PC-3 (cell line): ENCODE measurements at regions not wholly inside any gene's neighbourhood (a gene's known extent, or its start where the extent isn't known, plus 50 kb on each side); places are given as distances from the start of the nearest gene placed in this dataset.

Experiments
- ATAC-seq: fragments of 200-7000 bp; cut with Tn5 transposase; 2 replicates; pipeline ENCODE4 v1.9.1; 2020; ENCODE audit warnings: mild to moderate bottlenecking, moderate library complexity
- BruUV-seq: library from RNA; stranded (reverse); fragments of 400-500 nt; replicated peaks from 2 replicates; lab custom pipeline; 2021; lab: Mats Ljungman, UMichigan
- CTCF ChIA-PET: fragments of 300-600 bp; sonication (Branson Sonifier 250); formaldehyde crosslinking; loops from one replicate; lab custom pipeline; 2022; ENCODE audit warnings: antibody characterized with exemption; lab: Charles Lee
- POLR2A ChIA-PET: fragments of 300-600 bp; sonication (Branson Sonifier 250); formaldehyde crosslinking; loops from one replicate; lab custom pipeline; 2022; ENCODE audit warnings: antibody characterized with exemption; ENCODE audit not compliant: unreplicated experiment; lab: Charles Lee
- DNase-seq: peaks from one replicate; pipeline ENCODE4 v3.0.0-alpha.2; 2015
- H2AFZ ChIP-seq: fragments of 300-600 bp; sonication (generic); 2 replicates; pipeline ENCODE4 v1.6.0; 2016; ENCODE audit warnings: antibody characterized with exemption, low read length
- H3F3A ChIP-seq: fragments of 300-600 bp; sonication (generic); one replicate; pipeline ENCODE4 v1.6.0; 2017; ENCODE audit warnings: antibody characterized with exemption, low read length, control low read depth, mild to moderate bottlenecking; ENCODE audit not compliant: unreplicated experiment
- H3K27ac ChIP-seq: fragments of 300-600 bp; sonication (generic); 2 replicates; pipeline ENCODE4 v1.5.1; 2016; ENCODE audit warnings: mild to moderate bottlenecking, low read length
- H3K27me3 ChIP-seq: fragments of 300-600 bp; sonication (generic); 2 replicates; pipeline ENCODE4 v1.6.1; 2016; ENCODE audit warnings: low read length, mixed read lengths
- H3K36me3 ChIP-seq: fragments of 300-600 bp; sonication (generic); 2 replicates; pipeline ENCODE4 v1.6.1; 2016; ENCODE audit warnings: low read depth, mixed run types, low read length, mixed read lengths
- H3K4me1 ChIP-seq: fragments of 300-600 bp; sonication (generic); 2 replicates; pipeline ENCODE4 v1.5.1; 2016; ENCODE audit warnings: low read length; ENCODE audit not compliant: insufficient read depth
- H3K4me2 ChIP-seq: fragments of 300-600 bp; sonication (generic); 2 replicates; pipeline ENCODE4 v1.6.0; 2016; ENCODE audit warnings: low read length
- H3K4me3 ChIP-seq: fragments of 300-600 bp; sonication (generic); 2 replicates; pipeline ENCODE4 v1.5.1; 2016; ENCODE audit warnings: mild to moderate bottlenecking, low read length, mixed read lengths
- H3K79me2 ChIP-seq: fragments of 300-600 bp; sonication (generic); 2 replicates; pipeline ENCODE4 v1.6.1; 2017; ENCODE audit warnings: low read length, mixed read lengths
- H3K9ac ChIP-seq: fragments of 300-600 bp; sonication (generic); 2 replicates; pipeline ENCODE4 v1.6.0; 2016; ENCODE audit warnings: mild to moderate bottlenecking, low read length
- H3K9me2 ChIP-seq: fragments of 300-600 bp; sonication (generic); replicated peaks from 2 replicates; pipeline ENCODE4 v1.6.1; 2016; ENCODE audit warnings: mixed run types, low read length, mixed read lengths
- H3K9me3 ChIP-seq: fragments of 300-600 bp; sonication (generic); 2 replicates; pipeline ENCODE4 v1.6.1; 2016; ENCODE audit warnings: low read length, mixed read lengths
- H4K20me1 ChIP-seq: fragments of 300-600 bp; sonication (generic); 2 replicates; pipeline ENCODE4 v1.6.1; 2016; ENCODE audit warnings: low read length, mixed read lengths
- EZH2 ChIP-seq: fragments of 300-600 bp; sonication (generic); IDR thresholded peaks from one replicate; pipeline ENCODE4 v1.6.1; 2017; ENCODE audit warnings: antibody characterized with exemption, mild to moderate bottlenecking, low read length; ENCODE audit not compliant: unreplicated experiment
- EZH2phosphoT487 ChIP-seq: fragments of 300-600 bp; sonication (generic); IDR thresholded peaks from 2 replicates; pipeline ENCODE4 v1.6.1; 2018; ENCODE audit warnings: mild to moderate bottlenecking, antibody characterized with exemption, low read length, borderline replicate concordance
- intact Hi-C: fragments of 100-400 bp; cut with micrococcal nuclease; formaldehyde crosslinking; loops from 2 replicates; pipeline ENCODE4 v1.9.0; 2023
- TF ChIP-seq, protein P1 (sequence below): fragments of 300-600 bp; sonication (generic); conservative IDR thresholded peaks from 2 replicates; pipeline ENCODE4 v1.5.1; 2017; ENCODE audit warnings: antibody characterized with exemption, low read depth, mild to moderate bottlenecking, low read length

DNA sequence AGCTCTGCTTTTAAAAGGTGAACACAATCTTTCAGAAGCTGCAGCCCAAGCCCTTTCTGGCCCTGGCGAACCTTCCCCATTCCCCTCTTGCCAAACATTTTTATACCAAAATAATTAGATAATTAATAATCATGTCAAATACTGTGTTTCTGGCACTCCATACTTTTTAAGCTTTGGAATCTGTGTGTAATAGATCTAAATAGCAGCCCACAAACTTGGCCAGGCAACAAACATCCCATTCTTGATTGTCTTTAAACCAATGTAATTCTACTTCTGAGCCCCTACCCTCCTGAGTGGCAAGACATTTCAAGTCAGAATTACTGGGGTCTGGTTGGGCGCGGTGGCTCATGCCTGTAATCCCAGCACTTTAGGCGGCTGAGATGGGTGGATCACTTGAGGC is 137.7 kb downstream of the NAV1 start:
- POLR2A ChIA-PET: no interaction called here
- no peaks in the 10 kb centered on the region for H3K4me1 ChIP-seq
- BruUV-seq: no TSS peak
- no peak overlapping the region for H3K9ac ChIP-seq
- H3K79me2 ChIP-seq: no peaks in the 10 kb centered on the region
- intact Hi-C loops: no loop called here
- no peak overlapping the region for H3K27ac ChIP-seq
- no peaks in the 10 kb centered on the region for H3K27me3 ChIP-seq
- H4K20me1 ChIP-seq: no peaks in the 10 kb centered on the region
- DNase-seq (no peak), ATAC-seq (no peak)
- no peaks in the 10 kb centered on the region for H3K36me3 ChIP-seq
- TF ChIP-seq EZH2 (no peak), EZH2phosphoT487 (no peak)
- TF ChIP-seq, protein P1, sequence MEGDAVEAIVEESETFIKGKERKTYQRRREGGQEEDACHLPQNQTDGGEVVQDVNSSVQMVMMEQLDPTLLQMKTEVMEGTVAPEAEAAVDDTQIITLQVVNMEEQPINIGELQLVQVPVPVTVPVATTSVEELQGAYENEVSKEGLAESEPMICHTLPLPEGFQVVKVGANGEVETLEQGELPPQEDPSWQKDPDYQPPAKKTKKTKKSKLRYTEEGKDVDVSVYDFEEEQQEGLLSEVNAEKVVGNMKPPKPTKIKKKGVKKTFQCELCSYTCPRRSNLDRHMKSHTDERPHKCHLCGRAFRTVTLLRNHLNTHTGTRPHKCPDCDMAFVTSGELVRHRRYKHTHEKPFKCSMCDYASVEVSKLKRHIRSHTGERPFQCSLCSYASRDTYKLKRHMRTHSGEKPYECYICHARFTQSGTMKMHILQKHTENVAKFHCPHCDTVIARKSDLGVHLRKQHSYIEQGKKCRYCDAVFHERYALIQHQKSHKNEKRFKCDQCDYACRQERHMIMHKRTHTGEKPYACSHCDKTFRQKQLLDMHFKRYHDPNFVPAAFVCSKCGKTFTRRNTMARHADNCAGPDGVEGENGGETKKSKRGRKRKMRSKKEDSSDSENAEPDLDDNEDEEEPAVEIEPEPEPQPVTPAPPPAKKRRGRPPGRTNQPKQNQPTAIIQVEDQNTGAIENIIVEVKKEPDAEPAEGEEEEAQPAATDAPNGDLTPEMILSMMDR: no peak
- no peak overlapping the region for H2AFZ ChIP-seq
- H3K4me2 ChIP-seq: no peak overlapping the region
- H3K9me2 ChIP-seq: no peaks in the 10 kb centered on the region
- CTCF ChIA-PET: interaction anchor here (0.6 to 0.7 kb wide), 2 partner anchors 136 to 156 kb away, joined by 3 to 5 read pairs; no protein-coding TSS in a partner anchor
- no peak overlapping the region for H3K4me3 ChIP-seq
- no peaks in the 10 kb centered on the region for H3K9me3 ChIP-seq
- no peaks in the 10 kb centered on the region for H3F3A ChIP-seq

DNA sequence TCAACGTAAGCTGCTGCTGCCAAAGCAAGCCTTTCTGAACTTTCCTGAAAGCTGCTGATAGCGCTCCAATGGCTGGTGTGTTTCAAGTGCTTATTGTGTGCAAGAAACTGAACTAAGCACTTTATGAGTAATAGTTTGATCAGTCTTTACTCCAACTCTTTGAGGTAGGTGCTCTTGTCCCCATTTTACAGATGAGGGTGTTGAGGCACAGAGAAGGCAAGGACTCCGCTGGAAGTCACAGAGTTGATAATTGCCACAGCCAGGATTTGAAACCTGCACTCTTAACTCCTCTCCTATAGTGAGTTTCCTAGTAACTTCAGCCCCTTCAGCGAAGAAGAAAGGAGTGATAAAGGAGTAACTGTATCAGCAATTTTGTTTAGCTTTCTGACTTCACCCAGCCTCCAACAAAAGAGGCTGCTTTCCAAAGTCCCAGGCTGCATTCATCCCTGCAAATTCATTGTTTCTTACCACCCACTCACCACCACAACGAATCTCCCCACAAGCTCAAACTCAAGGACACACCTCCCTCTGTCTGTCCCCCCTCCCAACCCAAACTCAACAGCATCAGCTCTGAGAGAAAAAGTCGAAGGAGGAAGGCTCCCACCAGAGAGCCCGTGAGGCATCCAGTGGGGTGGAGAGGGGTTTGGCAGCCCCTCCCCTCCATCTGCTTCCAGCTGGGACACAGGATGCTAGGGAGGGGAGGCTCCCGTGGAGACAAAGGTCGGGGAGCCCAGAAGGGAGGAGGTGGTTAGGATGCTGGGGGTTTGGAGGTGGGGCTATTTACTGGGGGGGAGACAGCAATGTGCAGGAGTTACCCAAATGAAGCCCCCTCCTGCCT is 139.6 kb downstream of the NAV1 start:
- H3K9me3 ChIP-seq: no peaks in the 10 kb centered on the region
- no peaks in the 10 kb centered on the region for H3K4me1 ChIP-seq
- H3K9ac ChIP-seq: no peak overlapping the region
- POLR2A ChIA-PET: no interaction called here
- no peak overlapping the region for H3K27ac ChIP-seq
- no peak overlapping the region for H2AFZ ChIP-seq
- intact Hi-C loops: no loop called here
- TF ChIP-seq EZH2phosphoT487 (no peak), EZH2 (no peak)
- TF ChIP-seq, protein P1: no peak
- no peaks in the 10 kb centered on the region for H4K20me1 ChIP-seq
- H3K4me3 ChIP-seq: no peak overlapping the region
- no peaks in the 10 kb centered on the region for H3F3A ChIP-seq
- no peaks in the 10 kb centered on the region for H3K36me3 ChIP-seq
- H3K27me3 ChIP-seq: no peaks in the 10 kb centered on the region
- no peak for DNase-seq
- ATAC-seq: no peak
- BruUV-seq: no TSS peak
- CTCF ChIA-PET: no interaction called here
- no peak overlapping the region for H3K4me2 ChIP-seq
- no peaks in the 10 kb centered on the region for H3K79me2 ChIP-seq
- H3K9me2 ChIP-seq: no peaks in the 10 kb centered on the region

DNA sequence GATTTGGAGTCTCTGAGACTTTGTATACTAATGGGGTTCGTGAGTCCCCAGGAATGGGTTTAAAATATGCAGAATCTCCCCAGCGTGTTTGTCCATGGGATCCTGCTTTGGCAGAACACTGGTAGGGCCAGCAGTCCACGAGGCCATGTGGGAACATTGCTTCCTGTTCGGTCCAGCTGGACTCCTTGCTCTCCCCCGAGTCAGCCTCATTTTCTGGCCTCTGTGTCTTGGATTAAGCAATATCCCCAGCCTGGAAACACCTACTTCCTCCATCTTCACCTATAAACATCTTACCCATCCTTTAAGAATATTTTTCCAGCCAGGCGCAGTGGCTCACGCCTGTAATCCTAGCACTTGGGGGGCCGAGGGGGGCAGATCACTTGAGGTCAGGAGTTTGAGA is 142.4 kb downstream of the NAV1 start:
- intact Hi-C loops: no loop called here
- Histone ChIP-seq H3K4me3 (no peak overlapping the region), H2AFZ (no peak overlapping the region), H3K4me1 (no peaks in the 10 kb centered on the region), H3K27ac (no peak overlapping the region), H3K79me2 (no peaks in the 10 kb centered on the region), H3F3A (no peaks in the 10 kb centered on the region), H3K9me2 (no peaks in the 10 kb centered on the region), H3K9ac (no peak overlapping the region), H3K9me3 (no peaks in the 10 kb centered on the region), H3K36me3 (no peaks in the 10 kb centered on the region), H3K4me2 (no peak overlapping the region), H4K20me1 (no peaks in the 10 kb centered on the region), H3K27me3 (no peaks in the 10 kb centered on the region)
- ATAC-seq (no peak), DNase-seq (no peak)
- no TSS peak for BruUV-seq
- ChIA-PET CTCF (no interaction called here), POLR2A (no interaction called here)
- no peak for TF ChIP-seq EZH2
- TF ChIP-seq, protein P1: no peak
- no peak for TF ChIP-seq EZH2phosphoT487
